CD4-positive, alpha-beta T cell treated with Interleukin-4 for 4 hours (primary cell): ENCODE measurements at regions not wholly inside any gene's neighbourhood (a gene's known extent, or its start where the extent isn't known, plus 50 kb on each side); places are given as distances from the start of the nearest gene placed in this dataset.

Experiments used
- DNase-seq: peaks from one replicate; pipeline ENCODE4 v3.0.0-alpha.2; 2020

GRCh38 chr15:46576646-46577395 is 942.0 kb downstream of the SQOR start:
- DNase-seq, result no peak

GRCh38 chr15:46577767-46578166 is 942.9 kb downstream of the SQOR start:
- DNase-seq, result no peak

- DNase-seq, result no peak
These were observed 945.7 kb downstream of the SQOR start for GRCh38 chr15:46580487-46580886.

GRCh38 chr15:46580924-46581323 is 946.1 kb downstream of the SQOR start:
- no peak for DNase-seq

- DNase-seq, result no peak
These were observed 954.3 kb downstream of the SQOR start for GRCh38 chr15:46589088-46589487.

- DNase-seq, result no peak
These were observed 956.6 kb downstream of the SQOR start for GRCh38 chr15:46591462-46591861.

GRCh38 chr15:46595016-46595415 is 960.2 kb downstream of the SQOR start:
- no peak for DNase-seq

GRCh38 chr15:46607077-46607476 is 972.2 kb downstream of the SQOR start:
- DNase-seq, result no peak

GRCh38 chr15:46616033-46616432 is 981.2 kb downstream of the SQOR start:
- no peak for DNase-seq

GRCh38 chr15:46617507-46617906 is 982.7 kb downstream of the SQOR start:
- no peak for DNase-seq

GRCh38 chr15:46618984-46619383 is 984.2 kb downstream of the SQOR start:
- no peak for DNase-seq

- no peak for DNase-seq
These were observed 985.7 kb downstream of the SQOR start for GRCh38 chr15:46620392-46621013.

- no peak for DNase-seq
These were observed 988.0 kb downstream of the SQOR start for GRCh38 chr15:46622851-46623250.

GRCh38 chr15:46636206-46636605 is 1001.4 kb downstream of the SQOR start:
- no peak for DNase-seq

- no peak for DNase-seq
These were observed 1010.0 kb downstream of the SQOR start for GRCh38 chr15:46644501-46645481.

GRCh38 chr15:46646490-46646889 is 1011.7 kb downstream of the SQOR start:
- DNase-seq, result no peak

GRCh38 chr15:46647046-46647445 is 1012.2 kb downstream of the SQOR start:
- DNase-seq, result no peak

GRCh38 chr15:46652266-46652665 is 1017.4 kb downstream of the SQOR start:
- no peak for DNase-seq

- DNase-seq, result no peak
These were observed 1020.2 kb downstream of the SQOR start for GRCh38 chr15:46654993-46655392.

- no peak for DNase-seq
These were observed 1025.4 kb downstream of the SQOR start for GRCh38 chr15:46660096-46660842.

- no peak for DNase-seq
These were observed 1035.4 kb downstream of the SQOR start for GRCh38 chr15:46670258-46670657.

- no peak for DNase-seq
These were observed 1036.5 kb downstream of the SQOR start for GRCh38 chr15:46671336-46671735.

GRCh38 chr15:46672041-46672440 is 1037.2 kb downstream of the SQOR start:
- DNase-seq, result no peak
